ENCODE measurements at regions not wholly inside any gene's neighbourhood (a gene's known extent, or its start where the extent isn't known, plus 50 kb on each side); places are given as distances from the start of the nearest gene placed in this dataset.
A peak's percentile ranks its signal among the peaks of the same experiment; 100 is the strongest.

DNA sequence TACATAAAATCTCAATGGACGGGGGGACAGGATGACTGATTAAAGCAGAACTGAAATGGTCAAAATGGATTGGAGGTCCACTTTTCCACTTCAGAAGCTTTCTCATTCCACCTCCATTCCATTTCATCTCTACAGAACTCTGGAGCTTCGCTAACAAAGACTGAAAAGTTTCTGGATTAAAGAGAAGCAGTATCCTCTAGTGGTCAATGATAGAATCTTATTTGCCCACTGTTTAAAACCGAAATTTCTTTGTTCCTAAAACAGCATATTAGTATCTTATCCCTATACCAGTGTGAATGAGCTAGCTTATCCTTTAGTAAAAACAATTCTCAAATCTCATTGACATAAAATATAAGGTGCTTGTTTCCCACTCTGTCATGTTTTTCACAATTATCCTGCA lies 890.6 kb downstream of the KCNT2 start:
- TF ChIP-seq, protein P1, sequence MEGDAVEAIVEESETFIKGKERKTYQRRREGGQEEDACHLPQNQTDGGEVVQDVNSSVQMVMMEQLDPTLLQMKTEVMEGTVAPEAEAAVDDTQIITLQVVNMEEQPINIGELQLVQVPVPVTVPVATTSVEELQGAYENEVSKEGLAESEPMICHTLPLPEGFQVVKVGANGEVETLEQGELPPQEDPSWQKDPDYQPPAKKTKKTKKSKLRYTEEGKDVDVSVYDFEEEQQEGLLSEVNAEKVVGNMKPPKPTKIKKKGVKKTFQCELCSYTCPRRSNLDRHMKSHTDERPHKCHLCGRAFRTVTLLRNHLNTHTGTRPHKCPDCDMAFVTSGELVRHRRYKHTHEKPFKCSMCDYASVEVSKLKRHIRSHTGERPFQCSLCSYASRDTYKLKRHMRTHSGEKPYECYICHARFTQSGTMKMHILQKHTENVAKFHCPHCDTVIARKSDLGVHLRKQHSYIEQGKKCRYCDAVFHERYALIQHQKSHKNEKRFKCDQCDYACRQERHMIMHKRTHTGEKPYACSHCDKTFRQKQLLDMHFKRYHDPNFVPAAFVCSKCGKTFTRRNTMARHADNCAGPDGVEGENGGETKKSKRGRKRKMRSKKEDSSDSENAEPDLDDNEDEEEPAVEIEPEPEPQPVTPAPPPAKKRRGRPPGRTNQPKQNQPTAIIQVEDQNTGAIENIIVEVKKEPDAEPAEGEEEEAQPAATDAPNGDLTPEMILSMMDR (conservative IDR thresholded peaks at IDR 0.05; ENCODE audit: low read length): peak; percentile 85
- peak; percentile 49 for DNase-seq (ENCODE audit: low read depth)
- no peak overlapping the region for H3K4me3 ChIP-seq (ENCODE audit: low read length)

DNA sequence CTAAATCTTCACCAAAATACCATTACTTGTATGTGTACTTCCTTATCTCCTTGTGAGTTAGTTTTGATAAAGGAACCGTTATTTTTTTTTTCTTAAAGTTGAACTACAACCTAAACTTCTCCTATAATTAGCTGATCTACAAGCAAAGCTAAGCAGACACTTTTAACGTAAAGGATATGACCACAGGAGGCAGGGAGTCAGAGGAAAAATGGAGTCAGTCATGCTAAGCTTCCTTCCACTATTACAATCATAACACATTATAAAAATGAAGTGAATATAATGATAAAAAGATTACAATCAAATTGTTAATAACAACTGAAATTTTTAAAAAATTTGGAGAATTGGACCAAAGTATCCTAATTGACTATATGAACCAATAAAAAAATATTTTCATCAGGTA lies 892.6 kb downstream of the KCNT2 start:
- H3K4me3 ChIP-seq (ENCODE audit: low read length): no peak overlapping the region
- TF ChIP-seq, protein P1 (conservative IDR thresholded peaks at IDR 0.05; ENCODE audit: low read length): no peak
- DNase-seq (ENCODE audit: low read depth): no peak

DNA sequence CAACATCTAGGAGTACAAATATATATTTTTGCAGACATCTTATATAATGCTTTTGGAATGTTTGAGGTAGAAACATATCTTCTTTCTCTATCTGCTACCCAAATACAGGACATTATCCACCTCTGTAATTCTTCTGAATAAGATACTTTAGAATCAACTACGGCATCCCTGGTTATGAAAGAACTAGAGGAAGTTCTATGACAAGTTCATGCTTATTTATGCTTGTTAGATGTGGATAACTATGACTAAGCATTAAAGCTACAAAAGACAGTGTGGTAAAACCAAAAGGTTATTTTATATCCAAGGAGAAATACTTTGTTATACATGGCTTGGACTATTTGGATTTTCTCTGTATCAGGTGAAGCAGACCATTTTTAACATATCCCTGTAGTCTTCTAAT lies 894.0 kb downstream of the KCNT2 start:
- peak; percentile 48 for DNase-seq (ENCODE audit: low read depth)
- no peak overlapping the region for H3K4me3 ChIP-seq (ENCODE audit: low read length)
- TF ChIP-seq, protein P1 (conservative IDR thresholded peaks at IDR 0.05; ENCODE audit: low read length): no peak

DNA sequence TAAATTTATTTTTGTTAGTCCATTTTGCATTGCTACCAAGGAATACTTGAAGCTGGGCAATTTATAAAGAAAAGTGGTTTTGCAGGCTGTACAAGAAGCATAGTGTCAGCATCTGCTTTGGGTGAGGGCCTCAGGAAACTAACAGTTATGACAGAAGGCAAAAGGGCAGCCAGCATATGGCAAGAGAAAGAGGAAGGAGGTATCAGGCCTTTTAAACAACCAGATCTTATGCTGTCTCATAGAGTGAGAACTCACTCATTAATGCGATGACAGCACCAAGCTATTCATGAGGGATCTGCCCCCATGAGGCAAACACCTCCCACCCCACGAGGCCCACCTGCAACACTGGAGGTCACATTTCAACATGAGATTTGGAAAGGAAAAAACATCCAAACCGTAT lies 898.4 kb downstream of the KCNT2 start:
- TF ChIP-seq, protein P1 (conservative IDR thresholded peaks at IDR 0.05; ENCODE audit: low read length): no peak
- H3K4me3 ChIP-seq (ENCODE audit: low read length): no peak overlapping the region
- DNase-seq (ENCODE audit: low read depth): no peak

DNA sequence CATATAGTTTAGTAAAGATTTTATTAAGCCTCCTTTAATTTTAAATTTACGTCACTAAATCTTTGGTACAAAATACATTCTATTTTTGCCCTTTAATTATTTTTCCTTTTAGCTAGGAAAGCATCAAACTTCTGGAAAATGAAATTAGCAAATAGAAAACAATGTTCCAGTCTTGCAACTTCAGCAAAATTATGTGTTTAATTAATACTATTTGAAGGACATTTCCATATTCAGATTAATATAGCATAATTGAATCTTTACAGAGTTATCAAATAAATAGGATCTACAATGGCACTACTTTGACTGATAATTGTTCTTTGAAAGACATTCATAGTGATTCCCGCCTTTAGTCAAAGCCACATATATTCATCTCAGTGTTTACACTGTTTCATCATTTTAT lies 904.2 kb downstream of the KCNT2 start:
- no peak overlapping the region for H3K4me3 ChIP-seq (ENCODE audit: low read length)
- TF ChIP-seq, protein P1 (conservative IDR thresholded peaks at IDR 0.05; ENCODE audit: low read length): no peak
- no peak for DNase-seq (ENCODE audit: low read depth)

DNA sequence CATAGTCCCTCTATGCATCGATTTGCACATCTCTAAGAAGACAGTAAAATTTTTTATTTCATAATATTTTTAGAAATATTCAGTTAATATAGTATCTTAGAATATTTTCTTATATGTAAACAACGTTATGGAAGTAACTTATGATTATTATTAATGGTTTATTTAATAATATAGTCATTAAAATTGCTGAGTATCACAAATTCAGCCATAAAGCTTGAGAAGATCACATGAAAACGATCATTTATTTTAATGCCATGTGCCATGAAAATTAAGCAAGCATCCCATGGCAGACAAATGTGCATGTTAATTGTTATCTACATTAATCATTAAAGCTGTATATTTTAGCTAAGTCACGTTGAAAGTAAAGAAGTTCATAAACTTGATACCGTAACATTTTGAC lies 907.1 kb downstream of the KCNT2 start:
- TF ChIP-seq, protein P1 (conservative IDR thresholded peaks at IDR 0.05; ENCODE audit: low read length): no peak
- DNase-seq (ENCODE audit: low read depth): no peak

DNA sequence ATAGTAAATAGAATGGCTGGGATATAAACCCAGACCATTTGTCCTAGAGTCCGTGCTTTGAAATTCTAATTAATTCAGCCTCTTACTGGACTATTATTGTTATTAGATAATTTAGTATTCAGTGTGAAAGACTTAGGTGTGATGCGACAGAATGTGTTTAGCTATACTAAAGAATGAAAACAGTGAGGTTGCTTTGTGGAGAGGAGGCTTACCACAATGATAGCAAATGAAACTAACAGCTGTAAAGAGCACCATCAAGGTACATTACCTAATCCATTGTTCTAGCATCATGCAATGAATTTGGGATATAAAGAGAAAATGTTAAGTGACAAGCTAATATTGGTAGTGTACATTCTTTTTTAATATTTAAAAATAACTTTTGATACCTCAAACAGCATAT lies 911.1 kb downstream of the KCNT2 start:
- TF ChIP-seq, protein P1 (conservative IDR thresholded peaks at IDR 0.05; ENCODE audit: low read length): no peak
- DNase-seq (ENCODE audit: low read depth): no peak
- H3K4me3 ChIP-seq (ENCODE audit: low read length): no peak overlapping the region

More for the DNA sequence above, 907.1 kb downstream of the KCNT2 start:
- no peak overlapping the region for H3K4me3 ChIP-seq (ENCODE audit: low read length)
